ENCODE measurements at regions not wholly inside any gene's neighbourhood (a gene's known extent, or its start where the extent isn't known, plus 50 kb on each side); places are given as distances from the start of the nearest gene placed in this dataset.

DNA sequence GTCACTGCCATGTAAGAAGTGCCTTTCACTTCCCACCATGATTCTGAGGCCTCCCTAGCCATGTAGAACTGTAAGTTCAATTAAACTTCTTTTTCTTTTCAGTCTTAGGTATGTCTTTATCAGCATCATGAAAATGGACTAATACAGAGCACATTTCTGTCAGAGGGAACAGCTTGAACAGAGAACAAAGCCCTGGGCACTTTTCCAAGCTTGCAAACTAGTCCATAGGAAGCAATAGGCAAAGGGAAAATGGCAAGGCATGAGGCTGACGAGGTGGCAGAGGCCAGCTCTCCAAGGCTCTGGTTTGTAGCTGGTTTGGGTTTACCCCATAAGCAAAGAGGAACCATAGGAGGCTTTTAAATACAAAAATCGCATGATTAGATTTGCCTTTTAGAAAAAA lies 185.1 kb upstream of the HDDC2 start:
- DNase-seq (ENCODE audit: low read depth in 2 of 3, low spot score in 2 of 3) = no peak

DNA sequence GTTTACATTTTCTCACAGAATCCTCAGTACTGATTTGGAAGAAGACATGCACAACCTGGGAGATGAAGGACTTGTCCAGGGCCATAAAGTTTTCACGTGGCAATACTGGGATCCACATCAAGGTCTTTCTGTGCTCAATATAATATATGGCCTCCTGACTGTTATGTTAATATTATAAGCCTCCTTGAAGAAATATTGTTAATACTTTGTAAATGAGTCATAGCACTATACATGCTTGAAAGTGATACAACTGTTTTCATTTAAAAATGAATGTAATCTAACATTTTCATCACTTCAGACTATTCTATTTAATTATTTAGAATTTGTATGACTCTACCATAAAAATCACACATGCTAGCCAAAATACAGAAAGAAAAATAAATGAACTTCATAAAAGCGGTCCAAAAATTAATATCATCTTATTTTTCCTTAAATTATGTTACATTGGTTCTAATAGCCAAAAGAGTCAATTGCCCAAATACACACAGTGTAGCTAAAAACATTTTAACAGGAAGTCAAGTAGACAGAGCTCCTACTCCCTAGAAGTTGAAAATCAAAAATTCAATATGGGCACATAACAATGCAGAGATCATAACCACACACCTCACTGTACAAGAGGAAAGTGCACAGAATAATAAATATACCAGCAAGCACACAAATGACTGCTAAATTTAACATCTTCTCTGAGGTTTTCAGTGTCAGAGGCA lies 188.0 kb upstream of the HDDC2 start:
- DNase-seq (ENCODE audit: low read depth in 2 of 3, low spot score in 2 of 3) = no peak

DNA sequence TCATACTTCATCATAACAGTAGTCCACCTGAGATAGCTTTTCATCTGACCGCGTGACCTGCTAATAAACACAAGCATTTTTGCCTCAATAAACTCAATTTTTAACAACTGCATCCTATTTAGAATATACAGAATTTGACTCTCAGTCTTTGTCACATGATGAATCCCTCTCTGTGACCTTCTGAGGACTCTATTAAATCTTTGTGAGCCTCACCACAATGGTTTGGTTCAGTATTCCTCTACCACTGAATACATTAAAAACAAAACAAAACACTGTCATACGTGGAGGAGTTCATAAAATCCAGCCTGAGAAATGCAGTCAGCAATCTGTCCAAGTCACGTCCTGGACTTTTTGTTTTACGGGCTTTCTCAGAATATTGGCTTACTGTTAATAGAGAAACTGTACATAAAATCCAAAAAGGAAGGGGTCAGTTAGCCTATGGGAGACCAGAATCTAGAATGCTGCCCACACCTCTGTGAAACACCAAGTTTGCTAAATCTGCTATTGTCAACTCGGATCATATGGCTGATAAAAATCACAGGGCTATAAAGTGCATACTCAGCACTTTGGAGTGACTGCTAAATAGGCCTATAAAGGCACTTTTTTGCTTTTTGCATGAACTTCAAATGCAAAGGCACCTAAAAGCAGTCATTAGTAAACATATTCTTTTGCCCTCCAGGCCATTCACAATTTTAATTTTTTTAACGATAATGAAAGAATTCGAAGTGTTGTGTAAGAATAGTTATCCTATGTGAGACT lies 190.3 kb upstream of the HDDC2 start:
- no peak for DNase-seq (ENCODE audit: low read depth in 2 of 3, low spot score in 2 of 3)

DNA sequence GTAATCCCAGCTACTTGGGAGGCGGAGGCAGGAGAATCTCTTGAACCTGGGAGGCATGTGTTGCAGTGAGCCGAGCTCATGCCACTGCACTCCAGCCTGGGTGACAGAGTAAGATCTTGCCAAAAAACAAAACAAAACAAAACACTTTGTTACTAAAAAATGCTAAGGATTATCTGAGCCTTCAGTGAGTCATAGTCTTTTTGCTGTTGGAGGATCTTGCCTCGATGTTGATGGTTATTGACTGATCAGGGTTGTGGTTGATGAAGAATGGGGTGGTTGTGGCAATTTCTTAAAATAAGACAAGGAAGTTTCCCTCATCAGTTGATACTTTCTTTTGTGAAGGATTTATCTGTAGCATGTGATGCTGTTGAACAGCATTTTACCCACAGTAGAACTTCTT lies 196.8 kb upstream of the HDDC2 start:
- no peak for DNase-seq (ENCODE audit: low read depth in 2 of 3, low spot score in 2 of 3)

DNA sequence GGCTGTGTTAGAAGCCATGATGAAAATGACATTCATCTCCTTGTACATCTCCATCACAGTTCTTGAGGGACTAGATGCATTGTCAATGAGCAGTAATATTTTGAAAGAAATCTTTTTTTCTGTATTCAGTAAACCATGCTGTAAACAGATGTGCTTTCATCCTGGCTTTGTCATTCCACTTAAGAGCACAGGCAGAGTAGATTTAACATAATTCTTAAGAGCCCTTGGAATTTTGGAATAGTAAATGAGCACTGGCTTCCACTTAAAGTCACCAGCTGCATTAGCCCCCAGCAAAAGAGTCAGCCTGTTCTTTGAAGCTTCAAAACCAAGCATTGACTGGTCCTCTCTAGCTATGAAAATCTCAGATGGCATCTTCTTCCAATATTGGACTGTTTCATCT lies 197.8 kb upstream of the HDDC2 start:
- no peak for DNase-seq (ENCODE audit: low read depth in 2 of 3, low spot score in 2 of 3)

DNA sequence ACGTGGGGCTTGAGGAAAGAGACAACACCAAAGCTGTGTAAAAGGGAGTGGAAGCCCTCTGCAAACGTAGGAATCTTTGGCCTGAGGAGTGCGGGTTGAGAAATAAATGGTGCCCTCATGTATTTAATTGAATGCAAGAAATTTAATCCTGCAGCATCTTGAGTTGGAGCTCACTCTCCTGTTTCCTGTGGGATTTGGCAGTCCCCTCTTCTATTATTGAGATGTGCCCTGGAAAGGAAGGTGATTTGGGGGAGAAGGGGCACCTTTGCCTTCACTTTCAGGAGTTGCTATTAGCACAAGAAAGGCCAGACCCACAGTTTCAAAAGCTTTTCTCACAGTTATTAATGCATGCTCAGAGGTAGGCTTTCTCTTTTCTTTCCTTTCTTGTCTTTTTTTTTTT lies 201.4 kb upstream of the HDDC2 start:
- DNase-seq (ENCODE audit: low read depth in 2 of 3, low spot score in 2 of 3) = no peak

DNA sequence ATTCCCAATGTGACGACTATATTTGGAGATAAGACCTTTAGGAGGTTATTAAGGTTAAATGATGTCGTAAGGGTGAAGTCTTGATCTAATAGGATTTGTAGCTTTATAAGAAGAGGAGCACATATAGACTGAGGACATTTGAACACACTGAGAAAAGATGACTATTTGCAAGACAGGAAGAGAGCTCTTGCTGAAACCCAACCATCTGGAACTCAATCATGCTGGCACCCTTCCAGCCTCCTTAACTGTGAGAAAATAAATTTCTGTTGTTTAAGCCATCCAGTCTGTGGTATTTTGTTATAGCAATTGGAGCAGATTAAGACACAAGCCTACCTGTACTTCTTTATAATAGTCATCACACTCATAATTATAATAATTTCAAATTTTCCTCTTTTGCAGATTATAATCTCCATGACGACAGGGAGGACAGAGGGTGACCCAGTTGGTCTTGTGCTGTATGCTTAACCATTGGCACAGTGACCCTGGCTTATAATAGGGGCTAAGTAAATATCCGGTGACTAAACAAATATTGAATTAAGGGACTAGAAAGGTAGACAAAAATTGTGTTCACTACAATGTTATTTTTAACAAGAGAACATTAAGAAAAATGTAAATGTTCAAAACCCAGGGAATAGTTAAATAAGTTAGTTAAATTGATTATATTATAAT lies 206.4 kb upstream of the HDDC2 start:
- DNase-seq (ENCODE audit: low read depth in 2 of 3, low spot score in 2 of 3) = no peak

DNA sequence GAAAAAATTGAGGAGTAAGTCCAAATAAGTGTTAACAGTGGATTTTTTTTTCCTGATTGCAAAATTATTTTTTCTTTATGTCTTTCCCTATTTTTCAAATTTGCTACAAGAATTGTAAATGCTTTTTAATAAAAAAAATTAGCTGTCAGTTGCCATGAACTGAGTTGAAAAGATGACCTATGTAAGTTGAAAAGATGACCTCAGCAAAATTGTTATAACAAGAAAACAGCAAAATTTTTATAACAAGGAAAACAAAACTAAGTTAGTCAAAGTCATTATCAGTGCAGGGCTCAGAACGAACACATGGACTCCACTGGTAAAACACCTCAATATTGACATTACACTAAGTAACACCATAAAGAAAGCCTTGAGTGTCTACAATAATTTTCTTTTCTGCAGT lies 207.0 kb upstream of the HDDC2 start:
- no peak for DNase-seq (ENCODE audit: low read depth in 2 of 3, low spot score in 2 of 3)

DNA sequence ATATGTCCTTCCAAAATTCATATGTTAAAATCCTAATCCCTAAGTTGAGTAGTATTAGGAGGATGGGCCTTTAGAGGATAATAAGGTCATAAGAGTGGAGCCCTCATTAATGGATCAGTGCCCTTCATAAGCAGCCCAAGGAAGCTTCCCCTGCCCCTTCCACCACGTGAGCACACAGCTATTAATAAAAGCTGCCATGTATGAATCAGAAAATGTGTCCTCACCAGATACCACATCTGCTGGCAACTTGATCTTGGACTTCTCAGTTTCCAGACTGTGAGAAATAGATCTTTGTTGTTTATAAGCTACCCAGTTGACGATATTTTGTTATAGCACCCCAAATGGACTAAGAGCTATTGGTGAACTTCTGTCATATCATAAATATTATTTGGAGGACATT lies 207.7 kb upstream of the HDDC2 start:
- DNase-seq (ENCODE audit: low read depth in 2 of 3, low spot score in 2 of 3) = no peak

DNA sequence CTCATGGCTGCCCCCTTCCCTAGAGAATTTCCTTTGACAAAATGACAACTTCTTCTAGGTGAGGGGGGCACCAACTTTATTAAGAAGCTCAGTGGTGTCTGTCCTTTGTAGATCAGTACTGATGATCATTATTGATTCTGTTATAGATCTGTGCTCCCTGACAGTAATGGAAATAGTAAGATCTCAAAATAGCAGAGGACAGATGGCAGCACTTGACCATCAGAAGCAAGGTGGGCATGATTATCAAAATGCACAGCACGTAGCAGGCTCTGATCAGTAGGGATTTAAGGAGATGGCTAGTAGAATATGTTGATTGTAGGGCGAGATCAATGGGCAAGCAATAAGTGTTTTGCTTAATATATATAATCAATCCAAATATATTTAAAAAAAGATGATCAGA lies 208.6 kb upstream of the HDDC2 start:
- DNase-seq (ENCODE audit: low read depth in 2 of 3, low spot score in 2 of 3) = no peak

DNA sequence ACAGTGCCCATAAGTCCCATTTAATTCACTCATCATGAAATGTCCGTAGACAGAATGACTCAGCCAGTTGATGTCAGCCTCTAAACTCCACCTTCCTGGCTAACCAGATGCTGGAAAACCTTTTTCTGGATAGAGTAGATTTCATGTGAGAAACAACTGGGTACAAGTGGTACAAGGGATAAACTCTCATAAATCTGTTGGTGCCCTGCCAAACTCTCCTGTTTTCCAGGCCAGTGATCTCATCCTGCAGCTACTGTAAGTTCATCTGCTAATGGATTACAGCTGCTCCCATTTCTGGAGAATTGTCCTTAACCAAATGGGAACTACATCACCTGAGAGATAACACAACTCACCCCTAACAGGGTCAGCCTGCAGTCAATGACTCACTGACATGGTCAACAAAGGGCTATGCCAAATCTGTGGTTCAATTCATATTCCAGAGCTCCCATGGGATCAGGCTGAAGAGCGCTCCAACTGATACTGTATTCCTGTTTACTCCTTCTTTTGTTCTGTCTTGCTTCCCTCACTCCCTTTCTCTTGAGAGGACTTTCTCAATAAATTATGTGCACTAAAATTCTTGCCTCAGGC lies 210.1 kb upstream of the HDDC2 start:
- no peak for DNase-seq (ENCODE audit: low read depth in 2 of 3, low spot score in 2 of 3)

DNA sequence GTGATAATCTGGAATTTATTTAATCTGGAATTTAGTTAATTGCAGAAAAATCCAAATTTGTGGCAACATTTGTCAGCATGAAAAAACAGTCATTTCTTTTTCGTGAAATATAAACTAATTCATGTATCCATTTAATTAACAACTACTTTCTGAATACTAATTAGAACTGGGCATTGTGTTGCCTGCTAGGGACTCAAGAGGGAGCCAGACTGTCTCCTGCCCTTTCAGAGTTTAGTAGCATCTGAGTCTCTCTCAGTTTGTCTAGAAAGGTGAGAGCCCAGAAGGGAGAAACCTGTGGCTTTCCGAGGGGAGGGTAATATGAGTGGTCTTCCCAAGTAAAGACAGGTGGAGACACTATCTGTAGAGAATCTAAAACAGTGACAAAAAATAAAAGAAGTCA lies 210.9 kb upstream of the HDDC2 start:
- no peak for DNase-seq (ENCODE audit: low read depth in 2 of 3, low spot score in 2 of 3)

DNA sequence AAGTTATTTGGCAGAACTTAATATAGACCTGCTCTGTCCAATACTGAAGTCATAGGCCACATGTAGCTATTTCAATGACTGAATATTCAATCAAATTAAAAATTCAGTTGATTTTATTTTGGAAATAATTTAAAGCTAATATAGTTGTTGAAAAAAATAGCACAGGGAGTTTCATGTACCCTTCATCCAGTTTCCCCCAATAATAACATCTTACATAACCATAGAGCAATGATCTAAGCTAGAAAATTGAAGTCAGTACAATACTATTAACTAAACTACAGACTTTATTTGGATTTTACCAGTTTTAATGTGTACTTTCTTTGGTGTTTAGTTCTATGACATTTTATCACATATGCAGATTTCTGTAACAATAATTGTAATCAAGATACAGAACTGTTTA lies 212.2 kb upstream of the HDDC2 start:
- DNase-seq (ENCODE audit: low read depth in 2 of 3, low spot score in 2 of 3) = no peak

DNA sequence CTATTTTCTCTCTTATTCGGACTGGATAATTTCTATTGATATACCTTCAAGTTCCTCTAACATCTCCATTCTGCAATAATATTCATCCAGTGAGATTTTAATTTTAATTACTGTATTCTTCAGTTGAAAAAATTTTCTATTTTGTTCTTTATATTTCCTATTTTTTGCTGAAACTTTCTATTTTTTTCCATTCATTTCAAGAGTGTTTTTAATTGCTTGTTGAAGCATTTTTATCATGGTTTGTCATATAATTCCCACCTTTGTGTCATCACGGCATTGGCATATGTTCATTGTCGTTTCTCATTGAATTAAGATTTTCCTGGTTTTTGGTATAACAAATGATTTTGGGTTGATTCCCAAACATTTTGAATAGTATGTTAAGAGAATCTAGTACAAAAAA lies 214.9 kb upstream of the HDDC2 start:
- no peak for DNase-seq (ENCODE audit: low read depth in 2 of 3, low spot score in 2 of 3)

DNA sequence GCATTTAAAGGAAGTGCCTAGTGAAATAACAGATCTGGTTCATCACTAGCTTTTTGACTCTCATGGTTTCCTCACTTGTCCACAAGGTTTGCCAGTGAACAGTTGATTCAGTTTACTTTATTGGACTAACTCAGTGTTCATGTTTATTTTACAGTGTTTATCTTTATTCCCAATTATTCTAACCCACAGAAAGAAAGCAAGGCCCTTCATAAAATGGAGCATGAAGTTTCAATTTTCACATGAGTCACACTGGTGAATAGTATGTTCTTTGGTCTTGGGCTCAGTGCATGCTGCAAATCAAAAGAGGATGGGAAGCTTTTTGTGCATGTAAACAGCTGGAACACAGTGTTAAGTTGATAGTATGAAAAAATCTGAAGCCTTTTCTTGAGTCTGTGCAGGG lies 217.6 kb upstream of the HDDC2 start:
- DNase-seq (ENCODE audit: low read depth in 2 of 3, low spot score in 2 of 3) = no peak

DNA sequence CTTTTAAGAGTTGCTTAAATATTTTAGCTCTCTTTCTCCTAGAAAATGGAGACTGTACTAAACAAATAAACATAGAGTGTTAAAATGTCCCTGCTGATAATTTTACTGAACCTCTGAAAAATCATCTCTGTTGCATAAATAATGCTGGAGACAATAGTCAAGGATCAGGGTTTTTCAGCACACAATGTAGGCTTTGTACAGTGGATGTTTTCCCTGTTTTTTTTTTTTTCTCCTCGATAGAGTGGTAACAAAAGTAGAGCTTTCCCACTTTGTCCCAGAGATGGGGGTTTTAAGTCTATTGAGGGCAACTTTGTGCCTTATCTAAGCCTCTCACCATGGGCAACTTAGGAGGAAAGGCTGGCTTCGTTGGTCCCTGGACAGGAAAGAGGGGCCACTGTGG lies 222.6 kb upstream of the HDDC2 start:
- DNase-seq (ENCODE audit: low read depth in 2 of 3, low spot score in 2 of 3) = no peak

DNA sequence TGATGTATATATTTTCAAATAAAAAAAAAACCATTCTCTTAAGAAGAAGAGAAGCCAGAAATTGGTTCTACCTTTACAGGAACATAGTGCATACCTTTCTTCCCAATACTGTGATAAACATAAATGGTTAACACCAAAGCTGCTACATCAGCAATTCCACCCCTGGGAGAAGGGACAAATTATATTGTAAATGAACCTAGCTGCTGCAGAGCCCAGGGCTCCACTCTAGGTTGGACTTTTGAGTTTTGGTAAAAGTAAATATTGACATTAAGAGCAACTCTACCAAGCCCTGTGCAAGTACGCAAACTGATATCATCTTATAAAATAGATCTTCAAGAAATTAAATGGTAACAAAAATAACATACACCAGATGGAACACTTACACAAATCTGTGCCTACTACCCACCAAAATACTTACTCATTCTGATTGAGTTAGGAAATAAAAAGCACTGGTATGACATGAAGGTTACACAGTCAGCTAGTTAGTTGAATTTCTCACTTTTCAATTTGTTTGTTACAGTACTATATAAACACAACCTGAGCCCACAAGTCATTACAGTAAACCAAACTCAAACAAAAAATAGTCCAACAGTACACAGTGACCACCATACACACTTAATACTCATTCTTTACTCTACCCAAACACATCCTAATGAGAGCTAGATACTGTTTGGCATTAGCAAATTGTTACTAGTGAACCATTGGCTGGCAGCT lies 223.3 kb upstream of the HEY2 start:
- DNase-seq (ENCODE audit: low read depth in 2 of 3, low spot score in 2 of 3) = no peak

DNA sequence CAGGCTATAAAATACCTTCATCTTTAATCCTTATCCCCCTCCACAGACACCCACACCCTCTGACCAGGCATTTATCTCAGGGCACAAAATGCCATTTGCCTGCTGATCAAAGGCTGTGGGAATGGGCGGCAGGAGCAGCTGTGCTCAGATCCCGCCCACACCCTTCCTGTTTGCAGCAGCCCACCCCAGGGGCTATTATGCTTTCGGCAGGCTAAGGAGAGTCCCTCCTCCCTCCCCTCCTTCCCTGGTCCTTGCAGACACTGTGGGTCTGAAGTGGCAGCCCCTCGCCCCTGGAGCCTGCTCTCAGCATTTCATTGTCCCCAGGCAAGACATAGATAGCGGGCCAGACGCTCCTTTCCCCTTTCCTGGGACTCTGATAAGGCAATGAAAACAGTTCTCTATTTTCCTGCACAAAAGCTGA lies 220.8 kb upstream of the HEY2 start:
- DNase-seq (ENCODE audit: low read depth in 2 of 3, low spot score in 2 of 3) = no peak

DNA sequence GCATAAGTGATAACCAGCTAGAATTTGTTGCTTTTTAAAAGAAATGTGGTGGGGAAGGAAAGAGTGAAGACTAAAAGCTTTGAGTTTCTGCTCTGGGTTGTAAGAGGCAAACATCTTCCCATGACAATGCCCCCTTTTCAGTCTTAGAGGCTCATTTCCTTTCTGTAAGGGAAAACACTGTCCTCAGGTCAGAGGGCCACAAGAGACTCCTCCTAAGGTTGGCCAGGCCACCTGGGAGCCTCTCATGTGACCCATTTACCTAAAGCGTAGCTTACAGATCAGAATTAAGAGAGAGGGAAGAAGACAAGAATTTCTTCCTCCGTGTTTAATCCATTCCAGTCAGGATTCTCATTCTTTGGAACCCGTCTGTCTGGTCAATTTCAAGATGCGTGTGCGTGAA lies 220.4 kb upstream of the HEY2 start:
- DNase-seq (ENCODE audit: low read depth in 2 of 3, low spot score in 2 of 3) = no peak

DNA sequence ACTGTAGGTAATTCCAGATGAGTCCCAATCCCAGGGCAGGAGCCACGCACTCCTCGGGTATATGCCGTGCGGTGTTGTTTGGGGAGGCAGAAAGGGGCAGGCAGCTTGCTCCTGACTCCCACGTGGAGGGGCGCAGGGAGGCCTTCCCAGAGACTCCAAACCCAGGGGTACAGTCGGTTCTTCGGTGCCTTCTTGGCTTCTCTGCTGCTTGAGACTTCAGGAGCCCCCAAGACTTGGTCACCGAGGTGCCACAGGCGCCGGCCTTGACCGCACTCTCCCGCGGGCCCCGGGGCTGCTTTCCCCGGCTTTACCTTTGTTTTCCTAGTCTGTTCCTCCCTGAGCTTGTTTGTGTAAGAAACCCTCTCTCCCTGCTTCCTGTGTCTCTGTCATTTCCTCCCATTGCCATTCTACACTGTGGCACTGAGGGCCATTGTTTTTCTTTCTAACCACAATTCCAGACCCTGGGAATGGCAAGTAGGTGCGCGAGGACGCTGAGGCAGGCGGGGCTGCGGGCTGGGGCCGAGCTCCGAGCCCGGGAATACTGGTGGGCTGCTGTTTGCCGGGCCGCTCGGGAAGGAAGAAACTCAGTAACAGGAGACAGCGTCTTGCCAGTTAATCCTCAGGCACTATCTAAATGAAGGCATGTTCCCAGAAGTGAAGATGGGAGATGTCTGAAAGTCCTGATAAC lies 215.6 kb upstream of the HEY2 start:
- DNase-seq (ENCODE audit: low read depth in 2 of 3, low spot score in 2 of 3) = no peak
